OCI-M1 (cell line): ENCODE measurements at regions not wholly inside any gene's neighbourhood (a gene's known extent, or its start where the extent isn't known, plus 50 kb on each side); places are given as distances from the start of the nearest gene placed in this dataset.

Experiments
- DNase-seq: peaks from one replicate; lab custom pipeline; 2025; lab: John Stamatoyannopoulos, UW

DNA sequence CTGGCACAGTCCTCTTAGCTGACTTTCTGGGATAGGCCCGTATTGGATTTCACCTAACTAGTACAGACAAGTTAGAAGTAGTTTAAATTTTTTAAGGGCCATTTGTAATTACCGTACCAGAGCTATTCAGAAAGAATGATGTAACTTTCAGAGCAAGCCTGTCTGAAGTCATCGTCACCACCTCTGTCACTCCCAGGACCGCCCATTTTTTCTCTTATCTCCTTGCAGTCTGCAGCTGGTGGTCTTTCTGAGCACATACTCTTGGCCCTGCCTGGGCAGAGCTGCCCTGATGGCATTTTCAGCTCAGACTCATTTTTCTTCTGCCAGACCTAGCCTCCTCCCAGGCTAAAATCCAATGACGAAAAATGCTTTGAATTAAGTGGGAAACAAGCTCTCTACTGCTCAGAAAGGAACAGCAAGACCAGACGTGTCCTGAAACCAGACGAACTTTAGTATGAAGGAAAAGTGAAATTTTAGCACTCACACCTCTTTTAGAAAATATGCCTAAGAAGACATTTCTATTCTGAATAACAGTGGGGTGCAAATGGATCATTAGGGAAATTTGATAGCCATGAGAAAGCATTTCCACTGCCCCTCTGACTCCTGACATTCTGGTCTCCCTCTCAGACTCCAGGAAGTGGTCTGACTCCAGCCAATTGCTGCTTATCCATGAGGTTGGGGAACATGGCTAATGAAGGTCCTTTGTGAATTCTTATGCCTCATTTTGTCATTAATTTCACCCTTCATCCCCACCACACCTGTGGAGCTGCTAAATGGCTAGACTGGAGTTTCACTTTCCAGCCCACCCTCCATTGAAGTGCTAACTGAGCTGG is 162.4 kb upstream of the GYPA start:
- peak; percentile 48 for DNase-seq

- DNase-seq, result no peak
These were observed 163.5 kb upstream of the GYPA start for GRCh38 chr4:144304025-144304424.

DNA sequence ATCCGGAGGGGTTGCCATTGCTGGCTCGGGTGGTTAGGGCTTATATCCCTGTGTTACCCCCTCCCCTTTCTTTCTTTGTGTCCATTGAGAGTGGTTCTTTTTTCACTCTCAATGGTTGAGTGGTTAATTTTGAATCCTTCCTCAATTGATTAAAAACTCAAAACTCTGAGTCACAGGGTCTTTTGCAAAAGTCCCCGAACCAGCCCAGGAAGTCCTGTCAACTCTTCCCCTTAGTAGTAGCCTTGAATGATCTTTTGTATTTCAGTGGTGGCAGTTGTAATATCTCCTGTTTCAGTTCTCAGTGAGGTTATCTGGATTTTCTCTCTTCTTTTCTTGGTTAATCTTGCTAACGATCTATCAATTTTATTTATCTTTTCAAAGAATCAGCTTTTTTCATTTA is 170.0 kb upstream of the GYPA start:
- no peak for DNase-seq

GRCh38 chr4:144313370-144313769 is 172.9 kb upstream of the GYPA start:
- DNase-seq, result no peak

GRCh38 chr4:144316869-144317268 is 176.4 kb upstream of the GYPA start:
- DNase-seq, result no peak

DNA sequence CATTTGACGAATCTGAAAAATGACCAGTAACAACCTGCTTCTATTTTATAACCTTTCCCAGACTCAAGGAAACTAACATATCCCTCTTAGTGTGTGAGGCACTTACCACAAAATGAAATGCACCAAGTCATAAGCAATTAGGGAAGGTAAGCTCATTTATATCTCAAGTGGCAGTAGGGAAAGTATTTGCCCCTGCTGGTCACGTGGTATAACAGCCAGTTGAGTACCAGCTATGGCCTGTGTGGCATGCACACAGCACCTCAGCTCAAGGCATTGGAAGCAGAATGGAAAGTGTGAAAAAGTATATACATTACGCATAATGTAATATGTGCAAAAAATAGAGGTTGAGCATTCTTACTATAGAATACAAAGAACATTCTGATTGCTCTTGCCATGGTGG is 178.3 kb upstream of the GYPA start:
- no peak for DNase-seq

- DNase-seq, result no peak
These were observed 196.1 kb upstream of the GYPA start for GRCh38 chr4:144336633-144337032.

DNA sequence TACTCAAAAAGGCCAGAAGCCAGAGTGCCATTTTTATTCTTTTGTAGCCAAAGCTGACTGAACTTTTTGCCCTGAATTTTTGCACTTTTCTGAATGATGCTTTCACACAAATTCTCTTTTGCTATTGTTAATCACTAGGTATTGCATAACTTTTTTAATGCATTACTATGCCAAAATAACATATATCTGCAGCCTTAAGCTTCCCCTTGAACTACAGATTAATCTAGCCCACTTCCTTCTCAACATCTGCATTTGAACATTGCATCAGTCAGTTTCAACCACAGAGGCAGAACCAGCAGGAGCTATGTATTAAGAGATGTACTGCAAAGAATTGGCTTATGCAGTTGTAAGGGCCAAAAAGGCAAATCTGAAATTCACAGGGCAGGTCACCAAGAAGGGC is 197.6 kb upstream of the GYPA start:
- peak; percentile 90 for DNase-seq

DNA sequence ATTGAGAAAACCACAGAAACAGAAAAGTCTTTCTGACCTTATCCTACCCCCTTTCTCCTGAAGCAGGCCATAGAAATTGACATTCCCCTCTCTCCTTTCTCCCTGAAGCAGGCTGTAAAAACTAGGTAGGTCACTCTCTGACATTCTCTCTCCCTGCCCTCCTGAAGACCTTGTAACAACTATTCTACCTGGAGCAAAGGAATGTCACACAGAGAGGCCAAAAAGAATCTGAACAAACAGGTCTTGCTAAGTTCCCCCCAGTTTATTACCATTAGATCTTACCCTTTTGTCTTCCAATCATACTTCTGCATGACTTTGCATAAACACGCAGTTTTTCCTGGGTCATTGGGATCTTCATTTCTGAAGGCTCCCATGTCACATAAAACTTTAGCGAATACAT is 198.3 kb upstream of the GYPA start:
- no peak for DNase-seq

- DNase-seq, result no peak
These were observed 200.4 kb upstream of the GYPA start for GRCh38 chr4:144340931-144341330.

- no peak for DNase-seq
These were observed 202.6 kb upstream of the GYPA start for GRCh38 chr4:144342949-144343760.

DNA sequence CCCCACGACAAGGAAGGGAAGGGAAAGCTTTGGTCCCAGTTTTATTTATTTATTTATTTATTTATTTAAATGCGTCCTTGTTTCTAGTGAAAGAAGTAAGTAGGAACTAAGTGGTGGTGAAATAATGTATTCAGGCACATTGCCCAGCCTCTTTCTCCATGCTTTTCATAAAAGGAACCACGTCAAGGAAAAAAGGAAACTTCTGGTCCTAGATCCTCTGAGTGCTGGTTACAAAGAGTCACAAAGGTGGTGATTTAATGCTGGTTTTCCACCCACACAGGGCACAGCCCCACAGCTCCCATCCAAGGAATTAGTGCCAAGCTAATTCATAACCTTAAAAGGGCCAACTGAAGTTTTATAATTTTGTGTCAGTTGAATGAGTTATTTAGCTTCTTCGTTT is 206.6 kb upstream of the GYPA start:
- DNase-seq, result no peak

- no peak for DNase-seq
These were observed 210.2 kb upstream of the GYPA start for GRCh38 chr4:144350706-144351105.

DNA sequence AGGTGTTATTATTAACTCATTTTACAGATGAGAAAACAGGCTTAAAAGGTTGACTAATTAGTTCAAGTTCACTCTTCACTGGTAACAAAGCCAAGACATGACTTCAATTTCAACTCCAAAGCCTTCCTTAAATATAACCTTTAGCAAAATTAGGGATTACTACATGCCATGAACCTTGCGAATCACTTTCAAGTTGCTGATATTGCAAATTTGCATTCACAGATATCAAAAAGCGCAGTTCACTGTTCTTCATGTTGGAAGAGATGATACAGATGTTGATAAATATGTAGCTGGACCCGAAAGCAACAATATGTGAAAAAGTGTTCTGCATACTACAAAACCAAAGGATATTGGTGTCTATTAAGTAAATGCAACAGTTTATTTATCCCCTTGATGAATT is 210.8 kb upstream of the GYPA start:
- no peak for DNase-seq

GRCh38 chr4:144353292-144353691 is 212.8 kb upstream of the GYPA start:
- DNase-seq, result no peak

- DNase-seq, result peak; percentile 92
These were observed 215.6 kb upstream of the GYPA start for GRCh38 chr4:144355811-144356757.

GRCh38 chr4:144356941-144357381 is 216.4 kb upstream of the GYPA start:
- no peak for DNase-seq

- DNase-seq, result no peak
These were observed 217.5 kb upstream of the GYPA start for GRCh38 chr4:144357975-144358374.

DNA sequence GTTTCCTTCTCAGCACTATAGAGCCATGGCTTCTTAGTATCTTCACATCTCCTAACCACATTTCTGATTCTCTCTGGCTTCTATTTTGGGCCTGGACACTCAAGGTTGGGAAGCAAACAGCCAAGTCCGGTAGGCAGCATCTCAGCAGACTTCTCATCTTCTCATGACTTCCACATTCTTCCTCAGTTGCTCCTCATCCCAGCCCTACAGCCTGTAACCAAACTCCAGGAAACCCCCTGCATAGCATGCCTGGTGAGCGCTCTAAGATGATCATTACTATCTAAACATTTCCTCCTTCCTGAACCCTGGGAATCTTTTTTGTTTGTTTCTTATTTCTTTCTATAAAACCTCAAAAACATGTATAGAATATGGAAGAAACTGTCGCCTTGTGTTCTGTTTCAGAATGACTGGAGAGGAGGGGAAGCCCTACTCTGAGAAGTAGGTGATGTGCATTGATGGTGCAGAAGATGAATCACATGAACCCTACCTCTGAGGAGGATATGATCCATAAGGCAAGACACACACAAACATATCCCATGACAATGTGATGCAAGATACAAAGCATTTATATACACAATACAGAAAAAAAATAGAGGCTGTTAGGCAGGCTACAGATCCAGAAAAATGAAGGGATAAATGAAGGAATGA is 219.8 kb upstream of the GYPA start:
- no peak for DNase-seq

DNA sequence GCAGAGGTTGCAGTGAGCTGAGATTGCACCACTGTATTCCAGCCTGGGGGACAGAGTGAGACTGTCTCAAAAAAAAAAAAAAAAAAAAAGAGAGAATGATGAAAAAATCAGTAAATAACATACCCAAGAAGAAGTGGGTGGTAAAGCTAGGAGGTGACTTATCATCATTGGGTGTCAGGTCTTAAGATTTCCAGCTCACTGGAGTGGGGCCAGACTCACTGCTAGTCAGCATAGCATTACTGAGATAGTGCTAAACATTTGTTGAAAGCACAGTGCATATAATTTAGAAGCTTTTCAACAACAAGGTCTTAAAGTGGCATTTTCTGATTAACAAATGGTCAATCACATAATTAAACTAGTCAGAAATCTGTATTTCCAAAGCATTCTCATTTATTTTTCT is 221.8 kb upstream of the GYPA start:
- DNase-seq, result no peak

DNA sequence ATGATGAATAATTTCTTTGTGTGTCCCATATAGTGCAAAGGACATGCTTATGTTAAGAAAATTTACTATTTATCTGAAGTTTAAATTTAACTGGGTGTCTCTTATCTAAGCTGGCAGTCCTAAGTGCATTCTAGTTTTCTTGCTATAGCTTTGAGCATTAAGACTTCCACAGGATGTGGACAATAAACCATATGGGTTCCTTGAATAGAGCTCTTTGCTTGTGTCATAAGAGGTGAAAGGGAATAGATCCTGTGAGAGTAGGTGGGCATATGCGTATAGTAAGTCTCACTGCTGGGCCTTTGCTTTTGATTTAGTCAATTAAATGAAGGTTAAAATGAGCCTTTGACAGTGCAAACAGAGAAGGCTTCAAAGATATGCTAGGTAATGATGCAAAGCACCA is 223.4 kb upstream of the GYPA start:
- DNase-seq, result no peak

GRCh38 chr4:144366425-144366824 is 225.9 kb upstream of the GYPA start:
- DNase-seq, result no peak
